ENCODE measurements at regions not wholly inside any gene's neighbourhood (a gene's known extent, or its start where the extent isn't known, plus 50 kb on each side); places are given as distances from the start of the nearest gene placed in this dataset.

GRCh38 chr14:98182393-98183055 lies 1089.5 kb downstream of the BCL11B start:
- Histone ChIP-seq H3K27ac (peak overlapping the region in 9 of 21 experiments; percentile 0 to 94 (median 58)), H3K4me3 (no peak overlapping the region)

GRCh38 chr14:98183556-98183955 lies 1088.4 kb downstream of the BCL11B start:
- Histone ChIP-seq H3K27ac (peak overlapping the region in 6 of 21 experiments; percentile 37 to 94 (median 67)), H3K4me3 (no peak overlapping the region)

GRCh38 chr14:98184457-98184856 lies 1087.5 kb downstream of the BCL11B start:
- peak overlapping the region in 8 of 21 experiments; percentile 22 to 94 (median 60) for H3K27ac ChIP-seq

GRCh38 chr14:98185036-98185435 lies 1087.0 kb downstream of the BCL11B start:
- Histone ChIP-seq H3K27ac (peak overlapping the region in 8 of 21 experiments; percentile 22 to 94 (median 61)), H3K4me3 (no peak overlapping the region)

More at GRCh38 chr14:98184457-98184856, 1087.5 kb downstream of the BCL11B start:
- no peak overlapping the region for H3K4me3 ChIP-seq

GRCh38 chr14:98186140-98186539 lies 1085.9 kb downstream of the BCL11B start:
- peak overlapping the region in 6 of 21 experiments; percentile 19 to 94 (median 86) for H3K27ac ChIP-seq
- no peak overlapping the region for H3K4me3 ChIP-seq

- no peak overlapping the region for H3K4me3 ChIP-seq
- H3K27ac ChIP-seq = peak overlapping the region in 7 of 21 experiments; percentile 9 to 94 (median 86)
Measured at GRCh38 chr14:98187281-98187680, 1084.7 kb downstream of the BCL11B start.

GRCh38 chr14:98189062-98189461 lies 1082.9 kb downstream of the BCL11B start:
- no peak overlapping the region for H3K4me3 ChIP-seq
- H3K27ac ChIP-seq = peak overlapping the region in 13 of 21 experiments; percentile 23 to 94 (median 70)

GRCh38 chr14:98189511-98189910 lies 1082.5 kb downstream of the BCL11B start:
- Histone ChIP-seq H3K4me3 (no peak overlapping the region), H3K27ac (peak overlapping the region in 13 of 21 experiments; percentile 20 to 94 (median 70))

- Histone ChIP-seq H3K4me3 (no peak overlapping the region), H3K27ac (peak overlapping the region in 11 of 21 experiments; percentile 20 to 94 (median 60))
Measured at GRCh38 chr14:98189944-98190343, 1082.1 kb downstream of the BCL11B start.

GRCh38 chr14:98192946-98193345 lies 1079.1 kb downstream of the BCL11B start:
- Histone ChIP-seq H3K27ac (no peak overlapping the region), H3K4me3 (no peak overlapping the region)

GRCh38 chr14:98194821-98195220 lies 1077.2 kb downstream of the BCL11B start:
- no peak overlapping the region for H3K27ac ChIP-seq
- H3K4me3 ChIP-seq = no peak overlapping the region

GRCh38 chr14:98195256-98195655 lies 1076.7 kb downstream of the BCL11B start:
- Histone ChIP-seq H3K27ac (no peak overlapping the region), H3K4me3 (no peak overlapping the region)

GRCh38 chr14:98197933-98198332 lies 1074.1 kb downstream of the BCL11B start:
- Histone ChIP-seq H3K27ac (peak overlapping the region in 5 of 21 experiments; percentile 2 to 69 (median 53)), H3K4me3 (no peak overlapping the region)

- H3K4me3 ChIP-seq = no peak overlapping the region
- H3K27ac ChIP-seq = peak overlapping the region in 5 of 21 experiments; percentile 2 to 69 (median 53)
Measured at GRCh38 chr14:98198385-98198784, 1073.6 kb downstream of the BCL11B start.

- Histone ChIP-seq H3K4me3 (no peak overlapping the region), H3K27ac (no peak overlapping the region)
Measured at GRCh38 chr14:98200601-98201000, 1071.4 kb downstream of the BCL11B start.

GRCh38 chr14:98203421-98203820 lies 1068.6 kb downstream of the BCL11B start:
- Histone ChIP-seq H3K4me3 (no peak overlapping the region), H3K27ac (no peak overlapping the region)

- H3K27ac ChIP-seq = no peak overlapping the region
- no peak overlapping the region for H3K4me3 ChIP-seq
Measured at GRCh38 chr14:98204139-98204538, 1067.9 kb downstream of the BCL11B start.

- H3K27ac ChIP-seq = no peak overlapping the region
- H3K4me3 ChIP-seq = no peak overlapping the region
Measured at GRCh38 chr14:98207415-98207814, 1064.6 kb downstream of the BCL11B start.

GRCh38 chr14:98208211-98208611 lies 1063.8 kb downstream of the BCL11B start:
- no peak overlapping the region for H3K4me3 ChIP-seq
- no peak overlapping the region for H3K27ac ChIP-seq

GRCh38 chr14:98208943-98209342 lies 1063.1 kb downstream of the BCL11B start:
- no peak overlapping the region for H3K4me3 ChIP-seq
- peak overlapping the region in 2 of 21 experiments; percentile 37 to 82 for H3K27ac ChIP-seq

- peak overlapping the region in 6 of 21 experiments; percentile 31 to 82 (median 50) for H3K27ac ChIP-seq
- H3K4me3 ChIP-seq = no peak overlapping the region
Measured at GRCh38 chr14:98210045-98210672, 1061.8 kb downstream of the BCL11B start.

All from skin epidermis (tissue), 12 donors.